Nephron progenitor cell (in vitro differentiated cells): ENCODE measurements at regions not wholly inside any gene's neighbourhood (a gene's known extent, or its start where the extent isn't known, plus 50 kb on each side); places are given as distances from the start of the nearest gene placed in this dataset.

Experiments used
- DNase-seq: peaks from one replicate; pipeline ENCODE4 v3.0.0; 2021
- H3K27ac Mint-ChIP-seq: 2 replicates; pipeline ENCODE4 v1.8.0; 2021; ENCODE audit warnings: mild to moderate bottlenecking, moderate library complexity, mixed read lengths
- H3K27me3 Mint-ChIP-seq: 2 replicates; pipeline ENCODE4 v1.8.0; 2021; ENCODE audit warnings: mild to moderate bottlenecking, low read depth, mixed read lengths; ENCODE audit not compliant: poor library complexity
- H3K36me3 Mint-ChIP-seq: 2 replicates; pipeline ENCODE4 v1.8.0; 2021; ENCODE audit warnings: low read depth, mixed read lengths
- H3K4me1 Mint-ChIP-seq: 2 replicates; pipeline ENCODE4 v1.8.0; 2021; ENCODE audit warnings: mixed read lengths
- H3K4me3 Mint-ChIP-seq: 2 replicates; pipeline ENCODE4 v1.8.0; 2021; ENCODE audit warnings: mild to moderate bottlenecking, moderate library complexity, mixed read lengths
- H3K9me3 Mint-ChIP-seq: 2 replicates; pipeline ENCODE4 v1.8.0; 2021; ENCODE audit warnings: mild to moderate bottlenecking, moderate library complexity, mixed read lengths
- TF ChIP-seq, protein P1 (sequence below): fragments of 200-600 bp; sonication (generic); IDR thresholded peaks from 2 replicates; pipeline ENCODE4 v1.5.0; 2021; ENCODE audit warnings: antibody characterized with exemption

DNA sequence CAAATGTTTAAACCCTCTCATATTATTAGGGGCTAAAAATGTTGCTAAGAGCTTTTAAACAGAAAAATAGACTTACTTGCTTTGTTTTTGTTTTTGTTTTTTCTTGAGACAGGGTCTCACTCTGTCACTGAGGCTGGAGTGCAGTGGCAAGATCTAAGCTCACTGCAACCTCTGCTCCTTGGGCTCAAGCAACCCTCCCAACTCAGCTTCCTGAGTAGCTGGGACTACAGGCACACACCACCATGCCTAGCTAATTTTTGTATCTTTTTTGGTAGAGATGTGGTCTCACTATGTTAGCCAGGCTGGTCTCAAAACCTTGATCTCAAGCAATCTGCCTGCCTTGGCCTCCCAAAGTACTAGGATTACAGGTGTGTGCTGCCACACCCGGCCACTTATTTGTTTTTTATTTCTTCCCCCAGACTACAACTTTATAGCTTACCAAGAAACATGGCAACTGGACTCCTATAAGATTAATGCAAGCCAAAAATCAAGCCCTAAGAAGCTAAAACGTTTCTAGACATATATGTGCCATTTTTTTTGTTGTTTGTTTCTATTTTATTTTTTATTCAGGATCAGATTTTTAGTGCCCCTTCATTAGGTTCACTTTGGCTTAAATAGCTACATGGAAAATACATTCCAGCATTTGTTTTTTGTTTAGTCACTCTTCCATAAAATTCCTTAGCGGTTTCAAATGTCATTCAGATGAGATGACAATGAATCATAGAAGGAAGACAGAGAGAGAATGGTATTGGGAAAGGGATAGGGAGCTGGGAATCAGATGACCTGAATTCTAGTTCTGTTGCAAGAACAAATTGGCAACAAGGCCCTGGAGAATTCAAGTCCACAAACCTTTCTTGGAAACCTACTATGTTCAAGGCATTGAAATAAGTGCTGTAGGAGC, 163.4 kb upstream of the MKLN1 start:
- H3K4me1 Mint-ChIP-seq, result no peaks in the 10 kb centered on the region
- H3K27ac Mint-ChIP-seq, result no peak overlapping the region
- TF ChIP-seq, protein P1, sequence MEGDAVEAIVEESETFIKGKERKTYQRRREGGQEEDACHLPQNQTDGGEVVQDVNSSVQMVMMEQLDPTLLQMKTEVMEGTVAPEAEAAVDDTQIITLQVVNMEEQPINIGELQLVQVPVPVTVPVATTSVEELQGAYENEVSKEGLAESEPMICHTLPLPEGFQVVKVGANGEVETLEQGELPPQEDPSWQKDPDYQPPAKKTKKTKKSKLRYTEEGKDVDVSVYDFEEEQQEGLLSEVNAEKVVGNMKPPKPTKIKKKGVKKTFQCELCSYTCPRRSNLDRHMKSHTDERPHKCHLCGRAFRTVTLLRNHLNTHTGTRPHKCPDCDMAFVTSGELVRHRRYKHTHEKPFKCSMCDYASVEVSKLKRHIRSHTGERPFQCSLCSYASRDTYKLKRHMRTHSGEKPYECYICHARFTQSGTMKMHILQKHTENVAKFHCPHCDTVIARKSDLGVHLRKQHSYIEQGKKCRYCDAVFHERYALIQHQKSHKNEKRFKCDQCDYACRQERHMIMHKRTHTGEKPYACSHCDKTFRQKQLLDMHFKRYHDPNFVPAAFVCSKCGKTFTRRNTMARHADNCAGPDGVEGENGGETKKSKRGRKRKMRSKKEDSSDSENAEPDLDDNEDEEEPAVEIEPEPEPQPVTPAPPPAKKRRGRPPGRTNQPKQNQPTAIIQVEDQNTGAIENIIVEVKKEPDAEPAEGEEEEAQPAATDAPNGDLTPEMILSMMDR, result no peak
- no peaks in the 10 kb centered on the region for H3K36me3 Mint-ChIP-seq
- H3K4me3 Mint-ChIP-seq, result no peak overlapping the region
- no peak for DNase-seq
- H3K27me3 Mint-ChIP-seq, result peaks cover 3% of the 10 kb centered on the region
- no peaks in the 10 kb centered on the region for H3K9me3 Mint-ChIP-seq

DNA sequence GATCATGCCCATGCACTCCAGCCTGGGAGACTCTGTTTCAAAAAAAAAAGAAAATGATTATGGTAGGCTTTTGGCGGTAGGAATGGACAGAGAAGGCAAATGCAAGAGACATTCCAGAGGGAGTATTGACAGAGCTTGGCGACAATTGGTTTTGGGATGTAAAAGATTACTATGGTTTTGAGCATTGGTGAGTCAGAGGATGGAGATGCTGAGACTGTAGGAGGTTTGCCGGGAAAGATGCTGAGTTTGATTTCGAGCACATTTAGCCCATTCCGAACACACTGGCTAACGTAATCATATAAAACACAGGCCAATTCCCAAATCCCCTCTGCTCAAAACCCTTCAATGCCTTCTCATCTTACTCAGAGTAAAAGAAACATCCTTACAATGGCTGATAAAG, 161.6 kb upstream of the MKLN1 start:
- Mint-ChIP-seq H3K27me3 (peaks cover 5% of the 10 kb centered on the region), H3K4me3 (no peak overlapping the region), H3K4me1 (no peaks in the 10 kb centered on the region), H3K9me3 (no peaks in the 10 kb centered on the region), H3K36me3 (no peaks in the 10 kb centered on the region), H3K27ac (no peak overlapping the region)
- no peak for DNase-seq
- TF ChIP-seq, protein P1, result no peak

DNA sequence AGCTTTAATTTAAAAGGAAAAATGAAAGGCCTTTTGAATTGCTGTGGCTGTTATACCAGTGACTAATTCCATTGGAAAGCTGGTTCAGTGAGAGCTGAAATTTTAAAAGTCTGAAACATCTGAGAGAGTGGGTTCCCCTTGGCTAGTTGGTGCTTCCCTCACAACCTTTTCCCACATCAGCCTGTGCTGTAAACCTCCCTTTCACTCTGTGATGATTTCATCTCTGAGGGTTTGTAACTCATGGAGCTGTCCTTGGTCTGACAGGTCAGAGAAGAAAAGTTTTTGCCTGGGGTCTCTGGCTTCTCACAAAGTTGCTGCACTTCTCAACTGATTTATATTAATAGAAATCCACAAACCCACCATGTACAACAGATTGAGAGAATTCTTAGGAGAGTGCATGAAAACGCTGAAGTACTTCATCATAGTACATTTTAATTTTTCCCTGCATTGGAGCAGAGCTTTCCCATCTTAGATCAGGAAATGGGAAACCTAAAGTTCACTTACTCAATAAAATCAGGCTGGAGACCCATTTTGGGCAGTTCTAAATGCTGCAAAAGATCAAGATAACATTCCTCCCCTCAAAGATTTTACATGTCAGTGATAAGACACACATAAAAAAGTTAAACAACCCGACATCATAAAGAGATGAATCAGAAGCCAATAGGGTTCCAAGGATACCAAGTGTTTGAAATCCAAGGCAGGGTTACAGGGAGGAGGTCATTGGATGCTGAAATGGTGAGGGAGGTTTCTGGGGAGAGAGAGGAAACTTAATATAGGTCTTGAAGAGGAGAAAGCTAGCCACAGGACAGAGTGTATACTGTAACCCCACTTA, 157.0 kb upstream of the MKLN1 start:
- TF ChIP-seq, protein P1, result no peak
- DNase-seq, result no peak
- no peaks in the 10 kb centered on the region for H3K4me1 Mint-ChIP-seq
- no peak overlapping the region for H3K27ac Mint-ChIP-seq
- H3K9me3 Mint-ChIP-seq, result no peaks in the 10 kb centered on the region
- no peaks in the 10 kb centered on the region for H3K36me3 Mint-ChIP-seq
- peaks cover 16% of the 10 kb centered on the region for H3K27me3 Mint-ChIP-seq
- H3K4me3 Mint-ChIP-seq, result no peak overlapping the region

DNA sequence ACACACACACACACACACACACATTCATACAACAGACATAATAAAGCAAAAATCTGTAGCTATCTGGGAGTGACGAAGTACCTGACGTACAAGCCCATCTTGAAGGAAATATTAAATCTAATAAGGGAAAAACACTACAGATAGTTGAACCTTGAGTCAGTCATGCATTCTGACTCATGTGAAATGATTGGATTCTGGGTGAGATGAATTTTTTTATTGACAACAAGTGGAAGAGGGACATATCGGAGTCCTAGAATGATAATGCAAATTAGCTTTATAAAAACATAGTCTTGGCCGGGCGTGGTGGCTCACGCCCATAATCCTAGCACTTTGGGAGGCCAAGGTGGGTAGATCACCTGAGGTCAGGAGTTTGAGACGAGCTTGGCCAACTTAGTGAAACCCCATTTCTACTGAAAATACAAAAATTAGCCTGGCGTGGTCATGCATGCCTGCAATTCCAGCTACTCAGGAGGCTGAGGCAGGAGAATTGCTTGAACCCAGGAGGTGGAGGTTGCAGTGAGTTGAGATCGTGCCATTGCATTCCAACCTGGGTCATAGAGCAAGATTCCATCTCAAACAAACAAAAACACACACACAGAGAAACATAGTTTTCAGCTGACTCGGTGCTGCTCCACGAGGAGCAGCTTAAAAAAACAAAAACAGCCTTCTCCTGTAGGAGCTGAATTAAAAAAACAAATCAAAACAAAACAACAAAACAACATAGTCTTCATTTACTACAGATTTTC, 154.4 kb upstream of the MKLN1 start:
- no peak overlapping the region for H3K4me3 Mint-ChIP-seq
- H3K4me1 Mint-ChIP-seq, result no peaks in the 10 kb centered on the region
- peaks cover 14% of the 10 kb centered on the region for H3K27me3 Mint-ChIP-seq
- no peak overlapping the region for H3K27ac Mint-ChIP-seq
- TF ChIP-seq, protein P1, result no peak
- no peaks in the 10 kb centered on the region for H3K9me3 Mint-ChIP-seq
- no peak for DNase-seq
- no peaks in the 10 kb centered on the region for H3K36me3 Mint-ChIP-seq

DNA sequence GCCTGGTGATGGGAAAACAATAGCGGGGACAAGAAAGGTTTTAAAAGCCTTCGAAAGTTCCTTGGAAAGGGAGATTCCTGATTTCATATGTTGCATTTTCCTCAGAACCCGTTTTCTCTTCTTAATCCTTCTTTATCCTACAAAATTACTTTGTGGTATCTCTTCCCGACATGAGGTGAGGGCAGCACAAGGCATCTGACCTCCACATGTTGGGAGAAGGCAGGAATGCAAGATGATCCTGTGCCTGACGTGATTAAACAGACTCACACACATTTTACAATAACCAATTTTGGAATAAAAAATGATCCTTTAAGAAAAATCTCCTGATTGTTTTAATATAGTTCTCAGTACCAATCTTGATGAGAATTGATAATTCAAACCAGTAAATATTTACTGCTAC, 153.3 kb upstream of the MKLN1 start:
- Mint-ChIP-seq H3K4me3 (no peak overlapping the region), H3K4me1 (no peaks in the 10 kb centered on the region), H3K36me3 (no peaks in the 10 kb centered on the region), H3K27ac (no peak overlapping the region), H3K9me3 (no peaks in the 10 kb centered on the region), H3K27me3 (peaks cover 14% of the 10 kb centered on the region)
- no peak for DNase-seq
- TF ChIP-seq, protein P1, result no peak
